Gastroesophageal sphincter (tissue), 4 donors: ENCODE measurements at regions not wholly inside any gene's neighbourhood (a gene's known extent, or its start where the extent isn't known, plus 50 kb on each side); places are given as distances from the start of the nearest gene placed in this dataset.

Experiments used
- ATAC-seq: fragments of 150-250 bp; one replicate; pipeline ENCODE4 v1.9.1; 2016; ENCODE audit warnings: mild to moderate bottlenecking, moderate library complexity
- H3K27ac ChIP-seq, 4 donors: fragments of 200-600 bp; sonication (generic) in 3 of 4; 1 replicate in 3 of 4; 2 replicates in 1 of 4; pipeline ENCODE4 v1.5.1; 2016 to 2019
- H3K27me3 ChIP-seq: fragments of 200-600 bp; sonication (generic); one replicate; pipeline ENCODE4 v1.5.1; 2019
- H3K36me3 ChIP-seq, 2 donors: fragments of 200-600 bp; sonication (generic); one replicate each; pipeline ENCODE4 v1.5.1; 2019; ENCODE audit warnings: control low read depth in 1 of 2
- H3K4me1 ChIP-seq, 3 donors: fragments of 200-600 bp; sonication (generic); 1 replicate in 2 of 3; 2 replicates in 1 of 3; pipeline ENCODE4 v1.5.1; 2016 to 2019; ENCODE audit warnings: control low read depth in 2 of 3
- H3K4me3 ChIP-seq, 2 donors: fragments of 200-600 bp; sonication (generic); one replicate each; pipeline ENCODE4 v1.5.1; 2019; ENCODE audit warnings: mild to moderate bottlenecking in 1 of 2, moderate library complexity in 1 of 2
- H3K9me3 ChIP-seq, 3 donors: fragments of 200-600 bp; sonication (generic); one replicate each; pipeline ENCODE4 v1.5.1; 2017 to 2019; ENCODE audit warnings: control low read depth in 2 of 3
- EP300 ChIP-seq: sonication (generic); formaldehyde crosslinking; IDR thresholded peaks from one replicate; pipeline ENCODE4 v1.6.1; 2017; ENCODE audit warnings: antibody characterized with exemption, mild to moderate bottlenecking
- POLR2A ChIP-seq, 2 donors: fragments of 450-650 bp; IDR thresholded peaks; one replicate each; pipeline ENCODE4 v1.6.1; 2017; ENCODE audit warnings: antibody characterized with exemption in 2 of 2, mild to moderate bottlenecking in 2 of 2, moderate library complexity in 1 of 2
- POLR2AphosphoS5 ChIP-seq: sonication (generic); formaldehyde crosslinking; IDR thresholded peaks from one replicate; pipeline ENCODE4 v1.6.1; 2017; ENCODE audit warnings: antibody characterized with exemption
- WGBS, 2 donors: methylation state at CpG; one replicate each; pipeline ENCODE4 v1.1.5; 2018; ENCODE audit warnings: low coverage in 1 of 2; 5-methylcytosine and 5-hydroxymethylcytosine counted together
- TF ChIP-seq, protein P1 (sequence below), 4 experiments: fragments of 200-600 bp in 2 of 4; fragments of 450-650 bp in 2 of 4; sonication (generic) in 1 of 4; IDR thresholded peaks; one replicate each; pipeline ENCODE4 v1.5.1; 2017 to 2019; ENCODE audit warnings: antibody characterized with exemption in 4 of 4, mild to moderate bottlenecking in 2 of 4, moderate library complexity in 2 of 4

DNA sequence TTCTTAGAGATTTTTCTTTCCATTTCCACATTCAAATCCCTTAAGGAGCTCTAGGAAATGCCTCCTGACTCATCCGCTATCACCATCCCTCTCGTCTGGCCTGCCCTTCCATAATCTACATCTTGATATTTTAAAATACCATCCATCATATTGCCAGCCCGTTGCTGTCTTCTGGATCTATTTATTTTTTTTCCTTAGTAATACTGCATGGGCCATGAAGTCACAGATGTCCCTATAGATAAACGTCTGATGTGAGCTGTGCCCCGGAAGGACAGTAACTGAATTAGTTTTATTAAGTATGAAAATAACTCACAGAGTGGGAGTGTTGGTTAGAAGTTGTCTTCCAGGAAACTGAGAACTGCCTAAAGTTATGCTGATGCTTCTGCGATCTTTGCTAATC, 76.2 kb downstream of the KLF6 start:
- H3K9me3 ChIP-seq, result peaks cover 0 to 20% (median 0%) of the 10 kb centered on the region in 3 donors
- no peak for ATAC-seq

DNA sequence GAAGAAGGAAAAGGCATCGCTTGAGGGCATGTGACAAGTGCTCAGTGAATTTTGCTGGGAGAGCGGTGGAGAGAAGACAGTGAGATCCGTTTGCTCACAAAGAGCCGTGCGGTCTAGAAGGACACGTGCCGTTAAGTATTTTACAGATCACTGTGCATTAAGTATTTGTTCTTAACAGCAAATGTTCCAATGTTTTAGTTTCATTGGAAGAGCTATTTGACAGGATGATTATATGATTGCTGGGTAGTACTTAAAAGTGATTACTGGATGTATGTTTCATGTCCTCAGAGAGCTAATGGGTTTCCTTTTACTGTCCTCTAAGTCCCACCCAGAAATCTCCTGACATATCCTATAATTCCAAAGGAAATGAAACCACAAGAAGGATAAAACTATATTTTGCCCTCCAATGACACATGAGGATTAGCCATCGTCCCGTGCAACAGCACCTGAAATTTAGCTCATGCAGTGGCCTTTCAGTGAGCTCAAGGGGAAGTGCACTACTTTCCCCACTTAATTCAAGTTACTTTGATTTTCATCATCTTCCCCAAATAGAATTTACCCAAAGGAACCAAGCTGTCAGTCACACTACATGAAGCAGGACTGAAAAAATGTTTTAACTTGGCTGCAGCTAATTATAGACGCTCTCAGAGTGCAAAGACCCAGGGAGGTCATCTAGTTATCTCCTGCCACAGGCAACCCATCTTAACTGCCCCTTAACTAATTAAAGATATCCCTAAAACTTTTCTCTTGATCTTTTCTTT, 80.3 kb downstream of the KLF6 start:
- no peaks in the 10 kb centered on the region for H3K27me3 ChIP-seq
- no peak overlapping the region for H3K4me3 ChIP-seq
- no peak overlapping the region for H3K27ac ChIP-seq

More for the DNA sequence above, 76.2 kb downstream of the KLF6 start:
- Histone ChIP-seq H3K4me3 (no peak overlapping the region), H3K36me3 (no peaks in the 10 kb centered on the region), H3K27ac (no peak overlapping the region), H3K27me3 (no peaks in the 10 kb centered on the region), H3K4me1 (no peaks in the 10 kb centered on the region)
- TF ChIP-seq EP300 (no peak), POLR2A (IDR thresholded peaks at IDR 0.05) (no peak), POLR2AphosphoS5 (no peak)
- TF ChIP-seq, protein P1, sequence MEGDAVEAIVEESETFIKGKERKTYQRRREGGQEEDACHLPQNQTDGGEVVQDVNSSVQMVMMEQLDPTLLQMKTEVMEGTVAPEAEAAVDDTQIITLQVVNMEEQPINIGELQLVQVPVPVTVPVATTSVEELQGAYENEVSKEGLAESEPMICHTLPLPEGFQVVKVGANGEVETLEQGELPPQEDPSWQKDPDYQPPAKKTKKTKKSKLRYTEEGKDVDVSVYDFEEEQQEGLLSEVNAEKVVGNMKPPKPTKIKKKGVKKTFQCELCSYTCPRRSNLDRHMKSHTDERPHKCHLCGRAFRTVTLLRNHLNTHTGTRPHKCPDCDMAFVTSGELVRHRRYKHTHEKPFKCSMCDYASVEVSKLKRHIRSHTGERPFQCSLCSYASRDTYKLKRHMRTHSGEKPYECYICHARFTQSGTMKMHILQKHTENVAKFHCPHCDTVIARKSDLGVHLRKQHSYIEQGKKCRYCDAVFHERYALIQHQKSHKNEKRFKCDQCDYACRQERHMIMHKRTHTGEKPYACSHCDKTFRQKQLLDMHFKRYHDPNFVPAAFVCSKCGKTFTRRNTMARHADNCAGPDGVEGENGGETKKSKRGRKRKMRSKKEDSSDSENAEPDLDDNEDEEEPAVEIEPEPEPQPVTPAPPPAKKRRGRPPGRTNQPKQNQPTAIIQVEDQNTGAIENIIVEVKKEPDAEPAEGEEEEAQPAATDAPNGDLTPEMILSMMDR (IDR thresholded peaks at IDR 0.05), result no peak
- 55 to 64% methylated on average over 4 to 6 of the region's 6 CpGs for WGBS, 2 donors

DNA sequence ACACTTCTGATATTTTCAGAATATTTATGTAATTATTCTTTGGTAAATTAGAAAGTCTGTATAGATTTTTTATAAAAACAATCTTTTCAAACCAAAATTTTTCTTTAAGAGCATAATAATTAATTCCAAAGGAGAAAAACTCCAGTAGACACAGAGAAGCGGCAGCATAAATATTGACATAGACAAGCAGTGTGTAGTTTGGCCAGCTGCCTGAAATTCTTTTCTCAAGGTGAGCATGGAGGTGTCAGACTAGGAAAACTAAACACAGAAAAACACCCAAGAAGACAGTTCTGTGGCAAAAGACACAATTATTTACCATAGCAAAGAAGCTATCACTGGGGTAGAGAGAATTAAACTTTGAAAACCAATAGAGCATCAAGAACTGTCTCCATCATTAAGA, 82.4 kb downstream of the KLF6 start:
- ATAC-seq, result no peak
- WGBS, 2 donors, result 64 to 95% methylated on average over 1 of the region's 1 CpG

More for the DNA sequence above, 80.3 kb downstream of the KLF6 start:
- H3K4me1 ChIP-seq, result no peaks in the 10 kb centered on the region
- H3K9me3 ChIP-seq, result no peaks in the 10 kb centered on the region
- WGBS, 2 donors, result 82 to 83% methylated on average over 10 of the region's 10 CpGs
- no peak for ATAC-seq
- TF ChIP-seq, protein P1 (IDR thresholded peaks at IDR 0.05), result no peak
- no peak for TF ChIP-seq EP300
- no peak for TF ChIP-seq POLR2A (IDR thresholded peaks at IDR 0.05)
- TF ChIP-seq POLR2AphosphoS5, result no peak
- no peaks in the 10 kb centered on the region for H3K36me3 ChIP-seq

DNA sequence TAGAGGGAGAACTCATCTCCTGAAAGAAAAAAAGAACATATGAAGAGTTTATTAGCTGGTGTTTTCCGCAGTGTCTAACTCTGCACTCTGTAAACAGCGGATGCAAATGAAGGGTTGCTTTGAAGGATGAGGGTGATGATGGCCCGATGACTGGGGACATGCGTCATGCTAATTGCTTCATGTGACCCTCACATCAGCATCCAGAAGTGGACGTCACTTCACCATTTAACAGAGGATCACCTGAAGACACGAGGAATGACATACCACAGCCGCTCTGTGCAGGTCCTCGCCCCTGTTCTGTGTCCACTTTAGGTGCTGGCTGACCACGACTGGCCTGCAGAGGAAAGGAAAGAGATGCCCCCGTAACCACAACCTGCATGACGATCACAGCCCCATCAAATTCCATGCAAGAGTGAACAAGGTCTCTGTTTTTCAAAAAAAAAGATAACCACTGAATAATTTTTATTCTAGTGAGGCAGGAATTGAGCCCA, 82.9 kb downstream of the KLF6 start:
- Histone ChIP-seq H3K9me3 (no peaks in the 10 kb centered on the region), H3K36me3 (no peaks in the 10 kb centered on the region), H3K4me3 (no peak overlapping the region), H3K4me1 (no peaks in the 10 kb centered on the region), H3K27me3 (no peaks in the 10 kb centered on the region), H3K27ac (no peak overlapping the region)
- TF ChIP-seq, protein P1 (IDR thresholded peaks at IDR 0.05), result no peak
- no peak for TF ChIP-seq POLR2A (IDR thresholded peaks at IDR 0.05)
- no peak for TF ChIP-seq POLR2AphosphoS5
- TF ChIP-seq EP300, result no peak
- ATAC-seq, result no peak
- 96% methylated on average over 9 of the region's 11 CpGs; no CpG with 5 or more reads in 1 of the 2 donors for WGBS, 2 donors

More for the DNA sequence above, 82.4 kb downstream of the KLF6 start:
- no peak for TF ChIP-seq POLR2AphosphoS5
- TF ChIP-seq POLR2A (IDR thresholded peaks at IDR 0.05), result no peak
- no peak for TF ChIP-seq EP300
- TF ChIP-seq, protein P1 (IDR thresholded peaks at IDR 0.05), result no peak
- Histone ChIP-seq H3K27ac (no peak overlapping the region), H3K4me1 (no peaks in the 10 kb centered on the region), H3K4me3 (no peak overlapping the region), H3K9me3 (no peaks in the 10 kb centered on the region), H3K27me3 (no peaks in the 10 kb centered on the region), H3K36me3 (no peaks in the 10 kb centered on the region)

DNA sequence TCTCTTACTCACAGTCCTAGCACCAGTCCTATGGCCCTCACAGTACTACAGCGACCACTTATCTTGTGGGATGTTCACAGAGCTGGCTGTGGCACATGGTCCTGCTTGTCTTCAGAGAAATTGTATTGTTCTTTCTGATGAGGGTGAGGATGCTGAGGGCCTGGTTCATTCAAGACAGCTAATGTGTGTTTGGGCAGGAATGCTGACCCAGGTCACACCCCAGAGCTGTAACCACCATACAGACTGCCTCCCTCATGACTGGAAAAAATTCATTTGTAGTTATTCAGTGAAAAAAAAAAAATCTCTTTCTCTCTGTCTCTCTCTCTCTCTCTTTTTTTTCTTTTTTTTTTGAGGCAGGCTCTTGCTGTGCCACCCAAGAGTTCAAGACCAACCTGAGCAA, 83.5 kb downstream of the KLF6 start:
- no peak overlapping the region for H3K27ac ChIP-seq
- TF ChIP-seq, protein P1 (IDR thresholded peaks at IDR 0.05), result no peak
- TF ChIP-seq POLR2A (IDR thresholded peaks at IDR 0.05), result no peak
- no peak for TF ChIP-seq EP300
- TF ChIP-seq POLR2AphosphoS5, result no peak
- H3K36me3 ChIP-seq, result no peaks in the 10 kb centered on the region
- 90 to 100% methylated on average over 1 of the region's 1 CpG for WGBS, 2 donors
- no peak overlapping the region for H3K4me3 ChIP-seq
- H3K27me3 ChIP-seq, result no peaks in the 10 kb centered on the region
- H3K4me1 ChIP-seq, result no peaks in the 10 kb centered on the region
- ATAC-seq, result no peak
- no peaks in the 10 kb centered on the region for H3K9me3 ChIP-seq
